ENCODE measurements at regions not wholly inside any gene's neighbourhood (a gene's known extent, or its start where the extent isn't known, plus 50 kb on each side); places are given as distances from the start of the nearest gene placed in this dataset.

DNA sequence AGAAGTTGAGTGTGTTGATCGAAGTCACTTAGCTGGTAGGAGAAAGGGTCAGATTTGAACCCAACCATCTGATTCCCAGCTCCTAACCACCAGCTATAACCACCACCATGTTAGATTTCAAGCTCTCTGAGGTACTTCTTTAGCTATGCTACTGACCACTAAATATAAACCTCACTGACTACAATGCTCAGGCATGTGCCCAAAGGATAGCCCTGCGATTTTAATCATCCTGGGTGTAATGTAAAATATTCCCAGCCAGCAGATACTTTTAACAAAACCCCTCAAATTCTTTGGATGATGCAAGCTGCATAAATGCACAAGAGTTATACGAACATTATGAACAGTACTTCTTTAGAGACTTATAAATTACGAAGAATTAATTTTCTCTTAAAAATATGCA lies 115.2 kb upstream of the TSC22D2 start:
- ATAC-seq (no peak), DNase-seq (ENCODE audit: low spot score) (no peak)
- peaks cover 30% of the 10 kb centered on the region for H3K4me1 Mint-ChIP-seq
- H3K27me3 Mint-ChIP-seq (ENCODE audit: low read depth) = no peaks in the 10 kb centered on the region
- POLR2A ChIA-PET = no interaction called here
- TF ChIP-seq ZNF671 (CRISPR knock-in tag; IDR thresholded peaks at IDR 0.05) (no peak), TP53 (CRISPR knock-in tag; IDR thresholded peaks at IDR 0.05) (no peak), FOXP1 (CRISPR knock-in tag; IDR thresholded peaks at IDR 0.05; ENCODE audit: borderline replicate concordance) (no peak), ATF1 (CRISPR knock-in tag; IDR thresholded peaks at IDR 0.05) (no peak), NFATC4 (CRISPR knock-in tag; IDR thresholded peaks at IDR 0.05) (no peak), JAZF1 (CRISPR knock-in tag; IDR thresholded peaks at IDR 0.05) (no peak), GABPB1 (CRISPR knock-in tag; IDR thresholded peaks at IDR 0.05) (no peak)
- TF ChIP-seq, protein P1, sequence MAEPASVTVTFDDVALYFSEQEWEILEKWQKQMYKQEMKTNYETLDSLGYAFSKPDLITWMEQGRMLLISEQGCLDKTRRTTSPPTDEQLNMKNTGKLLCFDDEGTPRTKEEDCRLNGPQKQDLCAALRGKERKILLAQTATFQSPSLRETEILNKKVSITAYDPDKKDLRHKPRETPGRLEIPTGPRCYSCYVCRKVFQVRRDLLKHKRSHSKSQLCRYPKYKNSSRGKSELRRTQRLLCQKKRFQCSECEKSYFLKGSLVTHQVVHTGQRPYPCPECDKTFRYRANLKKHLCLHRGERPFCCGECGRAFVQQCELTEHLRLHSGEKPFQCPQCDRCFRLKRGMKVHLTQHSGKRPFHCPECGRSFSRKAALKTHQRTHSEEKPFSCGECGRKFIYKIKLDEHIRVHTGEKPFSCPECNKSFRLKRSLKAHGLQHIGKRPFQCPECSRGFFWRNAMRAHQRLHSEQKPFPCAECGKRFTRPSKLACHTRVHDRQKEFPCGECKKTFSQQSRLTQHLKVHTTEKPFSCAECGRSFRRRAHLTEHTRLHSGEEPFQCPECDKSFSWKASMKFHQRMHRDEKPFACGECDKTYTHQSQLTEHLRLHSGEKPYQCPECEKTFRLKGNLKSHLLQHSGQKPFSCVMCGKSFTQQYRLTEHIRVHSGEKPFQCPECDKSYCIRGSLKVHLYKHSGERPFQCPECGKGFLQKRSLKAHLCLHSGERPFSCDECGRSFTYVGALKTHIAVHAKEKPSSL (CRISPR knock-in tag; conservative IDR thresholded peaks at IDR 0.05) = no peak
- TF ChIP-seq, protein P2, sequence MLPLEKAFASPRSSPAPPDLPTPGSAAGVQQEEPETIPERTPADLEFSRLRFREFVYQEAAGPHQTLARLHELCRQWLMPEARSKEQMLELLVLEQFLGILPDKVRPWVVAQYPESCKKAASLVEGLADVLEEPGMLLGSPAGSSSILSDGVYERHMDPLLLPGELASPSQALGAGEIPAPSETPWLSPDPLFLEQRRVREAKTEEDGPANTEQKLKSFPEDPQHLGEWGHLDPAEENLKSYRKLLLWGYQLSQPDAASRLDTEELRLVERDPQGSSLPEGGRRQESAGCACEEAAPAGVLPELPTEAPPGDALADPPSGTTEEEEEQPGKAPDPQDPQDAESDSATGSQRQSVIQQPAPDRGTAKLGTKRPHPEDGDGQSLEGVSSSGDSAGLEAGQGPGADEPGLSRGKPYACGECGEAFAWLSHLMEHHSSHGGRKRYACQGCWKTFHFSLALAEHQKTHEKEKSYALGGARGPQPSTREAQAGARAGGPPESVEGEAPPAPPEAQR (CRISPR knock-in tag; IDR thresholded peaks at IDR 0.05) = no peak
- TF ChIP-seq, protein P3, sequence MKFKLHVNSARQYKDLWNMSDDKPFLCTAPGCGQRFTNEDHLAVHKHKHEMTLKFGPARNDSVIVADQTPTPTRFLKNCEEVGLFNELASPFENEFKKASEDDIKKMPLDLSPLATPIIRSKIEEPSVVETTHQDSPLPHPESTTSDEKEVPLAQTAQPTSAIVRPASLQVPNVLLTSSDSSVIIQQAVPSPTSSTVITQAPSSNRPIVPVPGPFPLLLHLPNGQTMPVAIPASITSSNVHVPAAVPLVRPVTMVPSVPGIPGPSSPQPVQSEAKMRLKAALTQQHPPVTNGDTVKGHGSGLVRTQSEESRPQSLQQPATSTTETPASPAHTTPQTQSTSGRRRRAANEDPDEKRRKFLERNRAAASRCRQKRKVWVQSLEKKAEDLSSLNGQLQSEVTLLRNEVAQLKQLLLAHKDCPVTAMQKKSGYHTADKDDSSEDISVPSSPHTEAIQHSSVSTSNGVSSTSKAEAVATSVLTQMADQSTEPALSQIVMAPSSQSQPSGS (CRISPR knock-in tag; IDR thresholded peaks at IDR 0.05; ENCODE audit: borderline replicate concordance, low read depth) = no peak
- TF ChIP-seq, protein P4, sequence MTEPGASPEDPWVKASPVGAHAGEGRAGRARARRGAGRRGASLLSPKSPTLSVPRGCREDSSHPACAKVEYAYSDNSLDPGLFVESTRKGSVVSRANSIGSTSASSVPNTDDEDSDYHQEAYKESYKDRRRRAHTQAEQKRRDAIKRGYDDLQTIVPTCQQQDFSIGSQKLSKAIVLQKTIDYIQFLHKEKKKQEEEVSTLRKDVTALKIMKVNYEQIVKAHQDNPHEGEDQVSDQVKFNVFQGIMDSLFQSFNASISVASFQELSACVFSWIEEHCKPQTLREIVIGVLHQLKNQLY (CRISPR knock-in tag; IDR thresholded peaks at IDR 0.05) = no peak
- H3K27ac Mint-ChIP-seq = no peak overlapping the region
- CTCF ChIA-PET = interaction anchor here (1.3 to 2.2 kb wide), 3 partner anchors 11 to 203 kb away, joined by 3 to 9 read pairs (median 5); no protein-coding TSS in a partner anchor
- H3K4me3 Mint-ChIP-seq = no peak overlapping the region
- peaks cover 8% of the 10 kb centered on the region for H3K9me3 Mint-ChIP-seq
- H3K36me3 Mint-ChIP-seq = no peaks in the 10 kb centered on the region

DNA sequence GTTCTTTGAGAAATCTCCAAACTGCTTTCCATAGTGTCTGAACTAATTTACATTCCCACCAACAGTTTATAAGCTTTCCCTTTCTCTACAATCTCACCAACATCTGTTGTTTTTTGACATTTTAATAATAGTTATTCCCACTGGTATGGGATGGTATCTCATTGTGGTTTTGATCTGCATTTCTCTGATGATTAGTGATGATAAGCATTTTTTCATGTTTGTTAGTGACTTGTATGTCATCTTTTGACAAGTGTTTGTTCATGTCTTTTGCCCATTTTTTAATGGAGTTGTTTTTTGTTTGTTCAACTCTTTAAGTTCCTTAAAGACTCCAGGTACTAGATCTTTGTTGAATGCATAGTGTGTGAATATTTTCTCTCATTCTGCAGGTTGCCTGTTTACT lies 116.6 kb upstream of the TSC22D2 start:
- DNase-seq (ENCODE audit: low spot score) (no peak), ATAC-seq (no peak)
- ChIA-PET CTCF (no interaction called here), POLR2A (no interaction called here)
- Mint-ChIP-seq H3K27ac (no peak overlapping the region), H3K36me3 (no peaks in the 10 kb centered on the region), H3K4me3 (no peak overlapping the region), H3K4me1 (peaks cover 18% of the 10 kb centered on the region), H3K27me3 (ENCODE audit: low read depth) (no peaks in the 10 kb centered on the region), H3K9me3 (peaks cover 8% of the 10 kb centered on the region)
- TF ChIP-seq ZNF671 (CRISPR knock-in tag; IDR thresholded peaks at IDR 0.05) (no peak), ZNF423 (CRISPR knock-in tag; IDR thresholded peaks at IDR 0.05) (no peak), ZNF396 (CRISPR knock-in tag; IDR thresholded peaks at IDR 0.05; ENCODE audit: borderline replicate concordance) (no peak), TEAD1 (CRISPR knock-in tag; IDR thresholded peaks at IDR 0.05) (no peak), NFYB (CRISPR knock-in tag; conservative IDR thresholded peaks at IDR 0.05; ENCODE audit: low read depth) (no peak)
- TF ChIP-seq, protein P5, sequence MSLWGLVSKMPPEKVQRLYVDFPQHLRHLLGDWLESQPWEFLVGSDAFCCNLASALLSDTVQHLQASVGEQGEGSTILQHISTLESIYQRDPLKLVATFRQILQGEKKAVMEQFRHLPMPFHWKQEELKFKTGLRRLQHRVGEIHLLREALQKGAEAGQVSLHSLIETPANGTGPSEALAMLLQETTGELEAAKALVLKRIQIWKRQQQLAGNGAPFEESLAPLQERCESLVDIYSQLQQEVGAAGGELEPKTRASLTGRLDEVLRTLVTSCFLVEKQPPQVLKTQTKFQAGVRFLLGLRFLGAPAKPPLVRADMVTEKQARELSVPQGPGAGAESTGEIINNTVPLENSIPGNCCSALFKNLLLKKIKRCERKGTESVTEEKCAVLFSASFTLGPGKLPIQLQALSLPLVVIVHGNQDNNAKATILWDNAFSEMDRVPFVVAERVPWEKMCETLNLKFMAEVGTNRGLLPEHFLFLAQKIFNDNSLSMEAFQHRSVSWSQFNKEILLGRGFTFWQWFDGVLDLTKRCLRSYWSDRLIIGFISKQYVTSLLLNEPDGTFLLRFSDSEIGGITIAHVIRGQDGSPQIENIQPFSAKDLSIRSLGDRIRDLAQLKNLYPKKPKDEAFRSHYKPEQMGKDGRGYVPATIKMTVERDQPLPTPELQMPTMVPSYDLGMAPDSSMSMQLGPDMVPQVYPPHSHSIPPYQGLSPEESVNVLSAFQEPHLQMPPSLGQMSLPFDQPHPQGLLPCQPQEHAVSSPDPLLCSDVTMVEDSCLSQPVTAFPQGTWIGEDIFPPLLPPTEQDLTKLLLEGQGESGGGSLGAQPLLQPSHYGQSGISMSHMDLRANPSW (CRISPR knock-in tag; conservative IDR thresholded peaks at IDR 0.05; ENCODE audit: low read depth) = no peak
- TF ChIP-seq, protein P6, sequence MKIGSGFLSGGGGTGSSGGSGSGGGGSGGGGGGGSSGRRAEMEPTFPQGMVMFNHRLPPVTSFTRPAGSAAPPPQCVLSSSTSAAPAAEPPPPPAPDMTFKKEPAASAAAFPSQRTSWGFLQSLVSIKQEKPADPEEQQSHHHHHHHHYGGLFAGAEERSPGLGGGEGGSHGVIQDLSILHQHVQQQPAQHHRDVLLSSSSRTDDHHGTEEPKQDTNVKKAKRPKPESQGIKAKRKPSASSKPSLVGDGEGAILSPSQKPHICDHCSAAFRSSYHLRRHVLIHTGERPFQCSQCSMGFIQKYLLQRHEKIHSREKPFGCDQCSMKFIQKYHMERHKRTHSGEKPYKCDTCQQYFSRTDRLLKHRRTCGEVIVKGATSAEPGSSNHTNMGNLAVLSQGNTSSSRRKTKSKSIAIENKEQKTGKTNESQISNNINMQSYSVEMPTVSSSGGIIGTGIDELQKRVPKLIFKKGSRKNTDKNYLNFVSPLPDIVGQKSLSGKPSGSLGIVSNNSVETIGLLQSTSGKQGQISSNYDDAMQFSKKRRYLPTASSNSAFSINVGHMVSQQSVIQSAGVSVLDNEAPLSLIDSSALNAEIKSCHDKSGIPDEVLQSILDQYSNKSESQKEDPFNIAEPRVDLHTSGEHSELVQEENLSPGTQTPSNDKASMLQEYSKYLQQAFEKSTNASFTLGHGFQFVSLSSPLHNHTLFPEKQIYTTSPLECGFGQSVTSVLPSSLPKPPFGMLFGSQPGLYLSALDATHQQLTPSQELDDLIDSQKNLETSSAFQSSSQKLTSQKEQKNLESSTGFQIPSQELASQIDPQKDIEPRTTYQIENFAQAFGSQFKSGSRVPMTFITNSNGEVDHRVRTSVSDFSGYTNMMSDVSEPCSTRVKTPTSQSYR (CRISPR knock-in tag; IDR thresholded peaks at IDR 0.05) = no peak
- TF ChIP-seq, protein P7, sequence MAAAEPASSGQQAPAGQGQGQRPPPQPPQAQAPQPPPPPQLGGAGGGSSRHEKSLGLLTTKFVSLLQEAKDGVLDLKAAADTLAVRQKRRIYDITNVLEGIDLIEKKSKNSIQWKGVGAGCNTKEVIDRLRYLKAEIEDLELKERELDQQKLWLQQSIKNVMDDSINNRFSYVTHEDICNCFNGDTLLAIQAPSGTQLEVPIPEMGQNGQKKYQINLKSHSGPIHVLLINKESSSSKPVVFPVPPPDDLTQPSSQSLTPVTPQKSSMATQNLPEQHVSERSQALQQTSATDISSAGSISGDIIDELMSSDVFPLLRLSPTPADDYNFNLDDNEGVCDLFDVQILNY (CRISPR knock-in tag; IDR thresholded peaks at IDR 0.05) = no peak
- TF ChIP-seq, protein P8, sequence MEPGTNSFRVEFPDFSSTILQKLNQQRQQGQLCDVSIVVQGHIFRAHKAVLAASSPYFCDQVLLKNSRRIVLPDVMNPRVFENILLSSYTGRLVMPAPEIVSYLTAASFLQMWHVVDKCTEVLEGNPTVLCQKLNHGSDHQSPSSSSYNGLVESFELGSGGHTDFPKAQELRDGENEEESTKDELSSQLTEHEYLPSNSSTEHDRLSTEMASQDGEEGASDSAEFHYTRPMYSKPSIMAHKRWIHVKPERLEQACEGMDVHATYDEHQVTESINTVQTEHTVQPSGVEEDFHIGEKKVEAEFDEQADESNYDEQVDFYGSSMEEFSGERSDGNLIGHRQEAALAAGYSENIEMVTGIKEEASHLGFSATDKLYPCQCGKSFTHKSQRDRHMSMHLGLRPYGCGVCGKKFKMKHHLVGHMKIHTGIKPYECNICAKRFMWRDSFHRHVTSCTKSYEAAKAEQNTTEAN (CRISPR knock-in tag; IDR thresholded peaks at IDR 0.05) = no peak
